ENCODE measurements at regions not wholly inside any gene's neighbourhood (a gene's known extent, or its start where the extent isn't known, plus 50 kb on each side); places are given as distances from the start of the nearest gene placed in this dataset.

DNA sequence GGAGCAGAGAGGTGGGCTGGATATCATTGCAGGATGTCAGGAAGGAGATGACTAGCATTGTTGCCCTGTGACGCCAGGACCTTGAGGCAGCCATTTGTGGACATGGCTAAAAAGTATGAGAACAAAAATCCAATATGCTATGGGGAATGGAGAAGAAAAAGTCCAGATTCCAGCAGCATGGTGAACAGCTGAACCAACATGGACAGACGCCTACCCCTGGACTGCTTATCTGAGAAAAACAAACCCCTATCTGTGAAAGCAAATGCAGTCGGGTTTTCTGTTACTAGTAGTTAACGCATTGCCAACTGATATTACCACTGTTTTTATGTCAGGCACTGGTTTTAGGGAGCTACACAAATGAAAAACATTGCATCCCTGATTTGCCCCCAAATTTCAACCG lies 251.2 kb upstream of the RORA start:
- Mint-ChIP-seq H3K4me1 (ENCODE audit: low read depth, unreplicated experiment) (no peaks in the 10 kb centered on the region), H3K9me3 (ENCODE audit: low read depth, unreplicated experiment) (no peaks in the 10 kb centered on the region), H3K27me3 (ENCODE audit: unreplicated experiment) (peaks cover 53% of the 10 kb centered on the region), H3K27ac (ENCODE audit: unreplicated experiment) (no peak overlapping the region), H3K36me3 (ENCODE audit: insufficient read depth, unreplicated experiment) (no peaks in the 10 kb centered on the region), H3K4me3 (ENCODE audit: low read depth, unreplicated experiment) (no peak overlapping the region)
- intact Hi-C loops (cut with micrococcal nuclease; ENCODE audit: unreplicated experiment) = no loop called here
- TF ChIP-seq, protein P1, sequence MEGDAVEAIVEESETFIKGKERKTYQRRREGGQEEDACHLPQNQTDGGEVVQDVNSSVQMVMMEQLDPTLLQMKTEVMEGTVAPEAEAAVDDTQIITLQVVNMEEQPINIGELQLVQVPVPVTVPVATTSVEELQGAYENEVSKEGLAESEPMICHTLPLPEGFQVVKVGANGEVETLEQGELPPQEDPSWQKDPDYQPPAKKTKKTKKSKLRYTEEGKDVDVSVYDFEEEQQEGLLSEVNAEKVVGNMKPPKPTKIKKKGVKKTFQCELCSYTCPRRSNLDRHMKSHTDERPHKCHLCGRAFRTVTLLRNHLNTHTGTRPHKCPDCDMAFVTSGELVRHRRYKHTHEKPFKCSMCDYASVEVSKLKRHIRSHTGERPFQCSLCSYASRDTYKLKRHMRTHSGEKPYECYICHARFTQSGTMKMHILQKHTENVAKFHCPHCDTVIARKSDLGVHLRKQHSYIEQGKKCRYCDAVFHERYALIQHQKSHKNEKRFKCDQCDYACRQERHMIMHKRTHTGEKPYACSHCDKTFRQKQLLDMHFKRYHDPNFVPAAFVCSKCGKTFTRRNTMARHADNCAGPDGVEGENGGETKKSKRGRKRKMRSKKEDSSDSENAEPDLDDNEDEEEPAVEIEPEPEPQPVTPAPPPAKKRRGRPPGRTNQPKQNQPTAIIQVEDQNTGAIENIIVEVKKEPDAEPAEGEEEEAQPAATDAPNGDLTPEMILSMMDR (IDR thresholded peaks at IDR 0.05; ENCODE audit: unreplicated experiment) = no peak
- BruUV-seq (replicated peaks) = no TSS peak
- CTCF ChIA-PET = no interaction called here
- no peak for DNase-seq

DNA sequence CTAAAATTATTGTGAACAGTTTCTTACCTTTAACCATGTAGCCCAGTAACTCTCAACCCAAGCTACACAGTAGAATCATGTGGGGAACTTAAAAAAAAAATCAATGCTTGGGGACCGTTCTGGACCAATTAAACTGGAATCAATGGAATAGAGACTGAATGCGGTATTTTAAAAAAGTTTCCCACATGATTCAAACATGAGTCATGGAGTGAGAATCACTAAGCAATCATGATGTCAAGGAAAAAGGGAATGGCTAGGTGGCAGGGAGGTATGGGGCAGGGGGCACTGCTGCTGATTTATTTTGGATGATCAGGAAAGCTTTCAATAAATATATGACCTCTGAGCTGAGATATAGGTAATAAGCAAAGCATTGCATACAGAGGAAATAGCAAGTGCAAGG lies 250.5 kb upstream of the RORA start:
- Mint-ChIP-seq H3K36me3 (ENCODE audit: insufficient read depth, unreplicated experiment) (no peaks in the 10 kb centered on the region), H3K4me1 (ENCODE audit: low read depth, unreplicated experiment) (no peaks in the 10 kb centered on the region), H3K27ac (ENCODE audit: unreplicated experiment) (no peak overlapping the region), H3K9me3 (ENCODE audit: low read depth, unreplicated experiment) (peaks cover 4% of the 10 kb centered on the region), H3K4me3 (ENCODE audit: low read depth, unreplicated experiment) (no peak overlapping the region), H3K27me3 (ENCODE audit: unreplicated experiment) (peaks cover 60% of the 10 kb centered on the region)
- DNase-seq = no peak
- CTCF ChIA-PET = no interaction called here
- TF ChIP-seq, protein P1 (IDR thresholded peaks at IDR 0.05; ENCODE audit: unreplicated experiment) = no peak
- intact Hi-C loops (cut with micrococcal nuclease; ENCODE audit: unreplicated experiment) = no loop called here
- BruUV-seq (replicated peaks) = no TSS peak

DNA sequence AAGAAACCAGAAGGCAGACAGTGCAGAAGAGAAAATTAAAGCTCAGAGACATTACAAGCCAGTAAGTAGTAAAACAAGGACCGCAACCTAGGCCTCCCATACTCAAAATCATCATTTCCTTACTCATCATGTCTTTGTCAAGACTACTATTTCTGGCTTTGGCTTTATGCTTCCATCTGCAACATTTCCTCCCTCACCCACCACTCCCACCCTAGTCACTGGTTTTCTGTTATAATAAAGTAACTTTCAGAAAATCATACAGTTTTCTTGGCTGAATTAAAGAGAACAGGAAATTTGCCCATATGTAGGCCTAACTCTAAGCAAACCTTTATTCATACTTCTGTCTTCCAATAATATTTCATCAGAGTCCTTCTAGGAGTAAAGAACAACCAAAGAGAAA lies 247.6 kb upstream of the RORA start:
- Mint-ChIP-seq H3K4me3 (ENCODE audit: low read depth, unreplicated experiment) (no peak overlapping the region), H3K36me3 (ENCODE audit: insufficient read depth, unreplicated experiment) (no peaks in the 10 kb centered on the region), H3K27ac (ENCODE audit: unreplicated experiment) (no peak overlapping the region), H3K9me3 (ENCODE audit: low read depth, unreplicated experiment) (peaks cover 7% of the 10 kb centered on the region), H3K4me1 (ENCODE audit: low read depth, unreplicated experiment) (no peaks in the 10 kb centered on the region), H3K27me3 (ENCODE audit: unreplicated experiment) (peaks cover 89% of the 10 kb centered on the region)
- TF ChIP-seq, protein P1 (IDR thresholded peaks at IDR 0.05; ENCODE audit: unreplicated experiment) = no peak
- CTCF ChIA-PET = no interaction called here
- DNase-seq = no peak
- intact Hi-C loops (cut with micrococcal nuclease; ENCODE audit: unreplicated experiment) = no loop called here
- BruUV-seq (replicated peaks) = no TSS peak

DNA sequence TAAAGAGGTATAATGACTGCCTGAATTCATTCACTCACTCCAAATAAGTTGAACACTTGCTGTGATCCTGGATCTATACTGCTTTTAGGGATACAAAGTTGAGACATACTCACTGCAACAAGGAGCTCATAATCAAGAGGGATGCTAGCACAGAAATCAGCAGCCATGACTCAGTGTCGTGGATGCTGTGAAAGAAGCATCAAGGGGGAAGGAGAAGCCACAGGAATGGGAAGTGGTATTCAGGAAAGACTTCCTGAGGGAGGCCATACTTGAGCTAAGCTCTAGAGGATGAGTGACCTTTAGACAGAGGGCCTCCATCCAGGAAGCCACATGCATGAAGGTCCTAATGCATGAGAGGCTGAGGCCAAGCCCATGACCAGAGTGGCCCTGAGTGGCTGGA lies 245.7 kb upstream of the RORA start:
- TF ChIP-seq, protein P1 (IDR thresholded peaks at IDR 0.05; ENCODE audit: unreplicated experiment) = no peak
- CTCF ChIA-PET = interaction anchor here (1.1 kb wide), 1 partner anchor 19 kb away, joined by 3 read pairs; no protein-coding TSS in a partner anchor
- H3K4me3 Mint-ChIP-seq (ENCODE audit: low read depth, unreplicated experiment) = no peak overlapping the region
- H3K4me1 Mint-ChIP-seq (ENCODE audit: low read depth, unreplicated experiment) = no peaks in the 10 kb centered on the region
- intact Hi-C loops (cut with micrococcal nuclease; ENCODE audit: unreplicated experiment) = no loop called here
- no TSS peak for BruUV-seq (replicated peaks)
- H3K27me3 Mint-ChIP-seq (ENCODE audit: unreplicated experiment) = peaks cover 90% of the 10 kb centered on the region
- DNase-seq = no peak
- peaks cover 7% of the 10 kb centered on the region for H3K9me3 Mint-ChIP-seq (ENCODE audit: low read depth, unreplicated experiment)
- H3K27ac Mint-ChIP-seq (ENCODE audit: unreplicated experiment) = no peak overlapping the region
- no peaks in the 10 kb centered on the region for H3K36me3 Mint-ChIP-seq (ENCODE audit: insufficient read depth, unreplicated experiment)

DNA sequence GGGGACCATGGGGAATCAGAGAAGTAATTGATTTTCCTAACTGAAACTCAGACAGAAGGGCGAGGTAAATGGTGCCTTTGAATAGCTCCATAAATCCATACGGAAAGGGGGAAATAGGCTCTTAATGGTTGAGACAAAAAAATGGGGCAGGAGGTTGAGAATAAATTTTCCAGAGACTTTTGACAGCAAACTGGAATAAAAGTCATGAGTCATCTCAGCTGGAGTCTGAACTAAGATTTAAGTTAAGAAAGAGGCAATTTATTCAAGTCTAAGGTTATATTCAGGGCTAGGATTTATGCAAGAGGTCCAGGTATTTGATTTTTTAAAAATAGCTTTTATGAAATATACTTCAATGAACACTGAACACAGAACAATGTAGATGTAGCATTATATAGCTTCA lies 238.7 kb upstream of the RORA start:
- TF ChIP-seq, protein P1 (IDR thresholded peaks at IDR 0.05; ENCODE audit: unreplicated experiment) = no peak
- Mint-ChIP-seq H3K4me1 (ENCODE audit: low read depth, unreplicated experiment) (no peaks in the 10 kb centered on the region), H3K27me3 (ENCODE audit: unreplicated experiment) (peaks cover 23% of the 10 kb centered on the region), H3K27ac (ENCODE audit: unreplicated experiment) (no peak overlapping the region), H3K4me3 (ENCODE audit: low read depth, unreplicated experiment) (no peak overlapping the region), H3K9me3 (ENCODE audit: low read depth, unreplicated experiment) (no peaks in the 10 kb centered on the region), H3K36me3 (ENCODE audit: insufficient read depth, unreplicated experiment) (no peaks in the 10 kb centered on the region)
- intact Hi-C loops (cut with micrococcal nuclease; ENCODE audit: unreplicated experiment) = no loop called here
- no TSS peak for BruUV-seq (replicated peaks)
- no peak for DNase-seq
- CTCF ChIA-PET = no interaction called here

Data from Calu3 (cell line).